Stomach (tissue), 4 donors: ENCODE measurements at regions not wholly inside any gene's neighbourhood (a gene's known extent, or its start where the extent isn't known, plus 50 kb on each side); places are given as distances from the start of the nearest gene placed in this dataset.

Source experiments
- POLR2A ChIP-seq, 4 donors: fragments of 450-650 bp; IDR thresholded peaks; one replicate each; pipeline ENCODE4 v1.6.1; 2016; ENCODE audit warnings: antibody characterized with exemption in 4 of 4, control low read depth in 2 of 4, mild to moderate bottlenecking in 1 of 4, moderate library complexity in 1 of 4
- TF ChIP-seq, protein P1 (sequence below), 7 experiments: fragments of 450-650 bp in 4 of 7; fragments of 200-600 bp in 3 of 7; sonication (generic) in 3 of 7; IDR thresholded peaks; one replicate each; pipeline ENCODE4 v1.5.1; 2016 to 2019; ENCODE audit warnings: antibody characterized with exemption in 7 of 7, control low read depth in 2 of 7, mild to moderate bottlenecking in 1 of 7

DNA sequence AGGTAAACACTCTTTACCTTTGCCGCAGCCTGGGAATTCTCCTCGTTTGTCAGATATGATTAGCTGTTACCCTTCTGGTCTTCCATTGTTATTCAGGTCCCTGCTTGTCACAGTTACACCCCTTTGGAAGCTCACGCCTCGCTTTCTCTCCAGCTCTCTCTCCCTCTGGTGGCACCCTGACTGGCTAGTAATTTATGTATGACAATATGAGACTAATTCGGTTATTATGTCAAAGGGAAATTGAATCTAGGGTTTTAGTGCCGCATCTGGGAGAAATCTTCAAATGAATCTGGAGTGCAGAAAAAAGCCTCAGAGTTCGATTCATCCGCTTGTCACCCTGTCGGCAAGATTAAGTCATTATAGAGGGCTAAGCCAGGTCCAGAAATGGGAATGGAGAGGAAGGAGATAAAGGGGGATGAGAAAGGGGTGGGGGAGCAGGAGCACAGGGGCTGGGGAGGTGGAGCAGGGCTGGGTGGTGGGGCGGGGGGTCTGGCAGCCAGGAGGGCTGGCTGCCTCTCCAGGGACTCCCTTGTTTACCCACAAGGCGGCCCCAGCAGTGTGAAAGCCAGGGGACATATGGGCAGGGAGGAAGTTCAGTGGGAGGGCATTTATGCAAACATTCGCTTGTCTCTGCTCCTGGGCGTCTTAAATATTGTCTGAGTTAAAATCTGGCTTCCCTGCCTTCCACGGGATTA lies 179.0 kb upstream of the NECTIN1 start:
- TF ChIP-seq, protein P1, sequence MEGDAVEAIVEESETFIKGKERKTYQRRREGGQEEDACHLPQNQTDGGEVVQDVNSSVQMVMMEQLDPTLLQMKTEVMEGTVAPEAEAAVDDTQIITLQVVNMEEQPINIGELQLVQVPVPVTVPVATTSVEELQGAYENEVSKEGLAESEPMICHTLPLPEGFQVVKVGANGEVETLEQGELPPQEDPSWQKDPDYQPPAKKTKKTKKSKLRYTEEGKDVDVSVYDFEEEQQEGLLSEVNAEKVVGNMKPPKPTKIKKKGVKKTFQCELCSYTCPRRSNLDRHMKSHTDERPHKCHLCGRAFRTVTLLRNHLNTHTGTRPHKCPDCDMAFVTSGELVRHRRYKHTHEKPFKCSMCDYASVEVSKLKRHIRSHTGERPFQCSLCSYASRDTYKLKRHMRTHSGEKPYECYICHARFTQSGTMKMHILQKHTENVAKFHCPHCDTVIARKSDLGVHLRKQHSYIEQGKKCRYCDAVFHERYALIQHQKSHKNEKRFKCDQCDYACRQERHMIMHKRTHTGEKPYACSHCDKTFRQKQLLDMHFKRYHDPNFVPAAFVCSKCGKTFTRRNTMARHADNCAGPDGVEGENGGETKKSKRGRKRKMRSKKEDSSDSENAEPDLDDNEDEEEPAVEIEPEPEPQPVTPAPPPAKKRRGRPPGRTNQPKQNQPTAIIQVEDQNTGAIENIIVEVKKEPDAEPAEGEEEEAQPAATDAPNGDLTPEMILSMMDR (IDR thresholded peaks at IDR 0.05), result peak in 1 of 7 experiments; percentile 5
- no peak for TF ChIP-seq POLR2A (IDR thresholded peaks at IDR 0.05)
